SK-N-SH treated with all-trans-retinoic acid at 6 μM for 48 hours (cell line): ENCODE measurements at regions not wholly inside any gene's neighbourhood (a gene's known extent, or its start where the extent isn't known, plus 50 kb on each side); places are given as distances from the start of the nearest gene placed in this dataset.

Experiments
- ARNTL ChIP-seq: fragments of 450-650 bp; formaldehyde crosslinking; IDR thresholded peaks from 2 replicates; pipeline ENCODE4 v1.5.0; 2020; ENCODE audit warnings: low read depth, mild to moderate bottlenecking, moderate library complexity, borderline replicate concordance
- ESRRG ChIP-seq: fragments of 250-450 bp; sonication (Bioruptor Pico); IDR thresholded peaks from 2 replicates; pipeline ENCODE4 v1.6.1; 2021; ENCODE audit warnings: mild to moderate bottlenecking
- GLIS3 ChIP-seq: fragments of 250-450 bp; sonication (Bioruptor Pico); IDR thresholded peaks from 2 replicates; pipeline ENCODE4 v1.5.0; 2020; ENCODE audit warnings: mild to moderate bottlenecking, moderate library complexity
- PATZ1 ChIP-seq: fragments of 250-450 bp; sonication (Bioruptor Pico); IDR thresholded peaks from 2 replicates; pipeline ENCODE4 v1.8.0; 2020; ENCODE audit warnings: mild to moderate bottlenecking, moderate library complexity, borderline replicate concordance
- RARB ChIP-seq: fragments of 250-450 bp; sonication (Bioruptor Pico); IDR thresholded peaks from 2 replicates; pipeline ENCODE4 v1.8.0; 2021; ENCODE audit warnings: mild to moderate bottlenecking, moderate library complexity
- TCF4 ChIP-seq: fragments of 250-450 bp; sonication (Bioruptor Pico); IDR thresholded peaks from 2 replicates; pipeline ENCODE4 v1.8.0; 2021; ENCODE audit warnings: mild to moderate bottlenecking, moderate library complexity, borderline replicate concordance

- TF ChIP-seq ARNTL (no peak), TCF4 (no peak), RARB (CRISPR knock-in tag) (no peak), PATZ1 (CRISPR knock-in tag) (no peak), GLIS3 (CRISPR knock-in tag) (no peak), ESRRG (CRISPR knock-in tag) (no peak)
These were observed 153.3 kb upstream of the USP9X start for GRCh38 chrX:40931921-40932320.
